ENCODE measurements at regions not wholly inside any gene's neighbourhood (a gene's known extent, or its start where the extent isn't known, plus 50 kb on each side); places are given as distances from the start of the nearest gene placed in this dataset.

GRCh38 chr7:86980223-86980622, 79.2 kb downstream of the ELAPOR2 start:
- TF ChIP-seq CTCF (IDR thresholded peaks at IDR 0.05) (no peak), POLR2A (IDR thresholded peaks at IDR 0.05) (no peak)

Data from esophagus squamous epithelium (tissue), 4 donors.